Fibroblast of mammary gland (primary cell): ENCODE measurements at regions not wholly inside any gene's neighbourhood (a gene's known extent, or its start where the extent isn't known, plus 50 kb on each side); places are given as distances from the start of the nearest gene placed in this dataset.
"Not testable (repeated sequence)": the region's sequence is repeated elsewhere in the genome, so short reads cannot be mapped to it uniquely, and the experiment has no call there.

Experiments
- DNase-seq: peaks from one replicate; pipeline ENCODE4 v3.0.0-alpha.2; 2010; ENCODE audit warnings: low read depth
- H3K4me3 ChIP-seq: 2 replicates; pipeline ENCODE4 v1.5.1; 2011; ENCODE audit warnings: low read depth, mild to moderate bottlenecking, low read length, moderate library complexity; ENCODE audit not compliant: control insufficient read depth
- TF ChIP-seq, protein P1 (sequence below): conservative IDR thresholded peaks from 2 replicates; pipeline ENCODE4 v1.5.1; 2011; ENCODE audit warnings: low read depth, low read length, inconsistent platforms; ENCODE audit not compliant: control insufficient read depth, insufficient read depth

GRCh38 chr22:49657275-49657973 lies 170.2 kb downstream of the BRD1 start:
- DNase-seq: no peak
- no peak overlapping the region for H3K4me3 ChIP-seq
- TF ChIP-seq, protein P1, sequence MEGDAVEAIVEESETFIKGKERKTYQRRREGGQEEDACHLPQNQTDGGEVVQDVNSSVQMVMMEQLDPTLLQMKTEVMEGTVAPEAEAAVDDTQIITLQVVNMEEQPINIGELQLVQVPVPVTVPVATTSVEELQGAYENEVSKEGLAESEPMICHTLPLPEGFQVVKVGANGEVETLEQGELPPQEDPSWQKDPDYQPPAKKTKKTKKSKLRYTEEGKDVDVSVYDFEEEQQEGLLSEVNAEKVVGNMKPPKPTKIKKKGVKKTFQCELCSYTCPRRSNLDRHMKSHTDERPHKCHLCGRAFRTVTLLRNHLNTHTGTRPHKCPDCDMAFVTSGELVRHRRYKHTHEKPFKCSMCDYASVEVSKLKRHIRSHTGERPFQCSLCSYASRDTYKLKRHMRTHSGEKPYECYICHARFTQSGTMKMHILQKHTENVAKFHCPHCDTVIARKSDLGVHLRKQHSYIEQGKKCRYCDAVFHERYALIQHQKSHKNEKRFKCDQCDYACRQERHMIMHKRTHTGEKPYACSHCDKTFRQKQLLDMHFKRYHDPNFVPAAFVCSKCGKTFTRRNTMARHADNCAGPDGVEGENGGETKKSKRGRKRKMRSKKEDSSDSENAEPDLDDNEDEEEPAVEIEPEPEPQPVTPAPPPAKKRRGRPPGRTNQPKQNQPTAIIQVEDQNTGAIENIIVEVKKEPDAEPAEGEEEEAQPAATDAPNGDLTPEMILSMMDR: no peak

- DNase-seq, H3K4me3 ChIP-seq: not testable (repeated sequence)
Measured at GRCh38 chr22:49656883-49657274, 170.8 kb downstream of the BRD1 start.

DNA sequence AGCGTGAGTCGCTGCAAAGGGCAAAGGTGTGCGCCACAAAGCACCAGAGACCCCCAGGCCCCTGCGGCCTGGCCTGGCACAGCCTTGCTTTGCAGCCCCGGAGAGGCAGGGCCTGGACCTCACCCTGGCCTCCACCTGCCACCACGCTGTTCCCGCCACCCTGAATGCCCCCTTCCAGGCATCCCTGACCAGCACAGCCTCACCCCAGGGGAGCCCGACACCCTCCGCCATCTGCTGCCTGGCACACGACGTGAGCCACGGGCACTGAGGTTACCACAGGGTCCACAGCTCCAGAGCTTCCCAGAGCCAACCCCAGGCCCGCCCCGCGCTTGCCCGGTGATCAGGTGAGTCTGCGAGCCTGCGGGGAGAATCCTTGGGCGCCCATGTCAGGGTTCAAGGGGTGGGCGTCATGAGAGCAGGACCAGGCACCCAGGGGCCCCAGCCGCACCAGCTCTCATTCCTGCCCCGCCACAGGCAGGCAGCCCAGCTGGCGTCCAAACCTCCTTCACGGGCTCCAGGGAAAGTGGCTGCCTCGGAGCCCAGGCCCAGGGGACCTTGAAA lies 171.3 kb downstream of the BRD1 start:
- TF ChIP-seq, protein P1: no peak
- no peak overlapping the region for H3K4me3 ChIP-seq
- no peak for DNase-seq

GRCh38 chr22:49655168-49655812 lies 172.4 kb downstream of the BRD1 start:
- H3K4me3 ChIP-seq: no peak overlapping the region
- TF ChIP-seq, protein P1: no peak
- no peak for DNase-seq

GRCh38 chr22:49650336-49651241 lies 177.1 kb downstream of the BRD1 start:
- TF ChIP-seq, protein P1: no peak
- no peak overlapping the region for H3K4me3 ChIP-seq
- DNase-seq: no peak

DNA sequence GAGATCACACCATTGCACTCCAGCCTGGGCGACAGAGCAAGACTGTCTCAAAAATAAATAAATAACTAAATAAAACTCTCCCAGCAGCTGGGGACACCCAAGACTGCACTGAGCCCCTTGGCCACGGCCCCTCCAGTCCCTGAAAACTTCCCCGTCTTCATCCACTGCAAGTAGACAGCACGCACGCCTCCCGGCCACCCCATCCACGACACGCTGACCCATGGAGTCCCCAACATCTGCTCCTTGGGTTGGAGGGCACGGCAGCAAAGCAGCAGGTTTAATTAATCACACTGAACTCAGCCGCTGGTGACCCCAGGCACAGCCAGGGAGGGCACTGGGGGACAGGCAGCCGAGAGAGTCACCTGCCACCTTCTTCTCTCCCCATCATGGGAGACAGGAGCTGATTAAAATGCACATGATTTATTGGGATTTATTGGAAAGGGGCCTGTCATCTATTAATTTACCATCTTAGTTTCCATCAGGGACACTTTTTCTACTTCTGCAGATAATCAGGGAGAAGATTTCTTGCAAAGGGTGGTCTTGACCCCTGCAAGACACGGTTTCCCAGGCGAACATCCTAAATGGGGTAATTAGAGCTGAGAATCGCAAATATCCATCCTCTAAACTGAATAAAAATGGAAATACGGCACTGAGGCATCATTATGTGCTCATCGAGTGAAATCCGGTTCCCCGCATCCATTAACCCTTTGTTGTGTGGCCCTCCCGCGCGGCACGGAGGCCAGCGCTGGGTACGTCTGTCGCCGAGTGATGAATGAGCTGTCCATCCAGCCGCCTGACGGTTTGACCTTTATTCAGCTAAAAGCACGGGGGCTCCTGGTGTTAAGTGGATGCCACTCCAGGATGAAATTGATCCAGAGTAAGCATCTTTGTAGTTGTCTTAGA lies 178.3 kb downstream of the BRD1 start:
- H3K4me3 ChIP-seq: no peak overlapping the region
- DNase-seq: no peak
- TF ChIP-seq, protein P1: no peak
